IMR-90 (cell line): ENCODE measurements at regions not wholly inside any gene's neighbourhood (a gene's known extent, or its start where the extent isn't known, plus 50 kb on each side); places are given as distances from the start of the nearest gene placed in this dataset.

ENCODE experiments used
- ATAC-seq: fragments of 200-7000 bp; cut with Tn5 transposase; 2 replicates; pipeline ENCODE4 v1.9.1; 2020; ENCODE audit warnings: low read depth, mild to moderate bottlenecking, moderate library complexity
- BruUV-seq: library from RNA; stranded (reverse); fragments of 400-500 nt; replicated peaks from 2 replicates; lab custom pipeline; 2021; lab: Mats Ljungman, UMichigan
- CTCF ChIA-PET: fragments of 300-600 bp; formaldehyde crosslinking; extraction: SDS; loops from one replicate; lab custom pipeline; 2021; ENCODE audit warnings: antibody characterized with exemption; lab: Yijun Ruan, JAX
- POLR2A ChIA-PET: fragments of 300-600 bp; sonication (Branson Sonifier 250); formaldehyde crosslinking; loops from one replicate; lab custom pipeline; 2022; ENCODE audit warnings: antibody characterized with exemption; ENCODE audit not compliant: unreplicated experiment; lab: Charles Lee
- DNase-seq: peaks from one replicate; pipeline ENCODE4 v3.0.0; 2013
- H2AFZ ChIP-seq: replicated peaks from 2 replicates; pipeline ENCODE3; 2013; ENCODE audit warnings: low read length, mild to moderate bottlenecking; ENCODE audit not compliant: poor library complexity
- H2AK5ac ChIP-seq: 2 replicates; pipeline ENCODE4 v1.6.1; 2013; ENCODE audit warnings: low read depth, low read length, inconsistent platforms
- H2AK9ac ChIP-seq: replicated peaks from 2 replicates; pipeline ENCODE3; 2013; ENCODE audit warnings: mild to moderate bottlenecking, low read depth, low read length, moderate library complexity; ENCODE audit not compliant: poor library complexity
- H2BK120ac ChIP-seq: 2 replicates; pipeline ENCODE4 v1.6.1; 2013; ENCODE audit warnings: low read depth, low read length, inconsistent platforms
- H2BK15ac ChIP-seq: 3 replicates; pipeline ENCODE4 v1.6.1; 2013; ENCODE audit warnings: low read depth, low read length, inconsistent platforms
- H2BK20ac ChIP-seq: 2 replicates; pipeline ENCODE4 v1.6.1; 2013; ENCODE audit warnings: low read depth, mild to moderate bottlenecking, inconsistent platforms, low read length, moderate library complexity
- H2BK5ac ChIP-seq: 2 replicates; pipeline ENCODE4 v1.6.1; 2013; ENCODE audit warnings: mild to moderate bottlenecking, low read depth, low read length, inconsistent platforms; ENCODE audit not compliant: poor library complexity, severe bottlenecking
- H3K14ac ChIP-seq: replicated peaks from 2 replicates; pipeline ENCODE4 v1.6.1; 2013; ENCODE audit warnings: low read depth, low read length, inconsistent platforms
- H3K18ac ChIP-seq: 2 replicates; pipeline ENCODE4 v1.6.1; 2013; ENCODE audit warnings: low read depth, low read length, control low read depth
- H3K23ac ChIP-seq: 2 replicates; pipeline ENCODE4 v1.6.1; 2013; ENCODE audit warnings: low read depth, low read length, inconsistent platforms
- H3K27ac ChIP-seq: 2 replicates; pipeline ENCODE4 v1.5.1; 2013; ENCODE audit warnings: mild to moderate bottlenecking, control low read depth, low read length; ENCODE audit not compliant: insufficient read depth
- H3K27me3 ChIP-seq: 2 replicates; pipeline ENCODE4 v1.6.1; 2013; ENCODE audit warnings: low read length; ENCODE audit not compliant: control insufficient read depth, insufficient read depth
- H3K36me3 ChIP-seq: 2 replicates; pipeline ENCODE4 v1.6.1; 2013; ENCODE audit warnings: low read length, mixed read lengths; ENCODE audit not compliant: control insufficient read depth, insufficient read depth
- H3K4ac ChIP-seq: 2 replicates; pipeline ENCODE4 v1.6.1; 2013; ENCODE audit warnings: low read depth, low read length, inconsistent platforms
- H3K4me1 ChIP-seq: 2 replicates; pipeline ENCODE4 v1.6.1; 2013; ENCODE audit warnings: low read length, mixed read lengths; ENCODE audit not compliant: control insufficient read depth, insufficient read depth
- H3K4me2 ChIP-seq: 2 replicates; pipeline ENCODE4 v1.6.1; 2013; ENCODE audit warnings: low read depth, mild to moderate bottlenecking, control low read depth, low read length, moderate library complexity
- H3K4me3 ChIP-seq: 2 replicates; pipeline ENCODE4 v1.5.1; 2013; ENCODE audit warnings: low read depth, mild to moderate bottlenecking, control low read depth, low read length, moderate library complexity; ENCODE audit not compliant: insufficient read depth
- H3K56ac ChIP-seq: 2 replicates; pipeline ENCODE4 v1.6.1; 2013; ENCODE audit warnings: low read length, inconsistent platforms; ENCODE audit not compliant: insufficient read depth; ENCODE audit errors: extremely low read depth
- H3K79me1 ChIP-seq, 2 experiments: 2 replicates each; pipeline ENCODE4 v1.6.1; 2013; ENCODE audit warnings: low read length in 2 of 2, inconsistent platforms in 1 of 2, low read depth in 1 of 2
- H3K9ac ChIP-seq: 2 replicates; pipeline ENCODE4 v1.6.1; 2013; ENCODE audit warnings: low read depth, low read length, control low read depth
- H3K9me1 ChIP-seq: 2 replicates; pipeline ENCODE4 v1.6.1; 2013; ENCODE audit warnings: low read length, inconsistent platforms; ENCODE audit not compliant: insufficient read depth
- H3K9me3 ChIP-seq: 2 replicates; pipeline ENCODE4 v1.6.1; 2013; ENCODE audit warnings: low read length; ENCODE audit not compliant: control insufficient read depth, insufficient read depth
- H4K20me1 ChIP-seq: 2 replicates; pipeline ENCODE4 v1.6.1; 2013; ENCODE audit warnings: low read length, inconsistent platforms; ENCODE audit not compliant: insufficient read depth
- H4K5ac ChIP-seq: 2 replicates; pipeline ENCODE4 v1.6.1; 2013; ENCODE audit warnings: mild to moderate bottlenecking, low read depth, low read length, control low read depth
- H4K8ac ChIP-seq, 2 experiments: 2 replicates each; pipeline ENCODE4 v1.6.1; 2013; ENCODE audit warnings: low read depth in 2 of 2, low read length in 2 of 2, control low read depth in 1 of 2, inconsistent platforms in 1 of 2
- H4K91ac ChIP-seq: 2 replicates; pipeline ENCODE4 v1.6.1; 2013; ENCODE audit warnings: low read depth, low read length, inconsistent platforms; ENCODE audit not compliant: insufficient read depth
- FOS ChIP-seq: fragments of 150-350 bp; IDR thresholded peaks from 2 replicates; pipeline ENCODE4 v1.6.1; 2016; ENCODE audit warnings: low read depth, low read length
- NFE2L2 ChIP-seq: fragments of 150-350 bp; IDR thresholded peaks from 2 replicates; pipeline ENCODE4 v1.6.1; 2016; ENCODE audit warnings: low read depth, mild to moderate bottlenecking, low read length
- RFX5 ChIP-seq: IDR thresholded peaks from 2 replicates; pipeline ENCODE4 v1.8.0; 2012; ENCODE audit warnings: low read depth, mild to moderate bottlenecking, low read length, moderate library complexity
- WGBS, 2 experiments: methylation state at CpG; one replicate each; pipeline versions ENCODE4 v1.1.5 to v1.1.7; 2013; ENCODE audit warnings: missing lambda C conversion rate in 2 of 2; ENCODE audit not compliant: insufficient read length in 1 of 2; ENCODE audit errors: extremely low coverage in 2 of 2; 5-methylcytosine and 5-hydroxymethylcytosine counted together
- dilution Hi-C: fragments of 300-500 bp; cut with HindIII; formaldehyde crosslinking; loops from one replicate; pipeline ENCODE4 v1.14.3; 2018; ENCODE audit warnings: low sequenced_read_pairs; ENCODE audit not compliant: unreplicated experiment
- in situ Hi-C: fragments of 300-500 bp; cut with MboI; formaldehyde crosslinking; loops from 3 replicates; pipeline ENCODE4 v1.14.3; 2019; ENCODE audit warnings: low sequenced_read_pairs, inconsistent platforms, mixed read lengths
- intact Hi-C: fragments of 100-400 bp; cut with micrococcal nuclease; formaldehyde crosslinking; loops from 2 replicates; pipeline ENCODE4 v1.10.0; 2022
- TF ChIP-seq, protein P1 (sequence below): conservative IDR thresholded peaks from 2 replicates; pipeline ENCODE4 v1.5.1; 2012; ENCODE audit warnings: mild to moderate bottlenecking, low read depth, low read length, improper control_type of control experiment

DNA sequence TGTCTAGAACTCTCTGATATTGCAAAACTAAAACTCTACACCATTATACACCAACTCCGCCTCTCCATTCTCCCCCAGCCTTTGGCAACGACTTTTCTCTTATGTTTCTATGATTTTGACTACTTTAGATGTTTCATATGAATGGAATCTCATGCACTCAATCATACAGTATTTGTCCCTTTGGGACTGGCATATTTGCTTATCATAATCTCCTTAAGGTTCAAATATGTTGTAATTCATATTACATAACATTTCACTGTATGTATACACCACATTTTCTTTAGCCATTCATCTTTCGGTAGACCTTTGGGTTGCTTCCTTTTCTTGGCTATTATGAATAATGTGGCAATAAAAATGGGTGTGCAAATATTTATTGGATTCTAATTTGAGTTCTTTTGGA, 164.4 kb downstream of the ARL4A start:
- Histone ChIP-seq H3K4me1 (no peaks in the 10 kb centered on the region), H3K27ac (no peak overlapping the region), H3K27me3 (no peaks in the 10 kb centered on the region), H2BK120ac (no peak overlapping the region), H3K23ac (no peak overlapping the region), H2BK20ac (no peak overlapping the region), H3K4ac (no peak overlapping the region), H3K9ac (no peak overlapping the region), H3K79me1 (no peaks in the 10 kb centered on the region), H4K91ac (no peak overlapping the region), H2AFZ (no peak overlapping the region), H3K9me1 (no peaks in the 10 kb centered on the region), H2AK5ac (no peak overlapping the region), H2BK5ac (no peak overlapping the region), H2AK9ac (no peak overlapping the region), H3K18ac (no peak overlapping the region), H3K56ac (no peak overlapping the region), H2BK15ac (no peak overlapping the region), H4K20me1 (no peaks in the 10 kb centered on the region), H3K14ac (no peak overlapping the region), H3K36me3 (no peaks in the 10 kb centered on the region), H3K9me3 (peaks cover under 1% of the 10 kb centered on the region; the same call in 1 of the 2 replicates), H3K4me3 (no peak overlapping the region), H3K4me2 (no peak overlapping the region), H4K8ac (no peak overlapping the region), H4K5ac (no peak overlapping the region)
- WGBS, 2 experiments = no CpG with 5 or more reads among the region's 3 CpGs
- TF ChIP-seq FOS = no peak
- no peak for TF ChIP-seq NFE2L2
- no peak for TF ChIP-seq RFX5
- TF ChIP-seq, protein P1, sequence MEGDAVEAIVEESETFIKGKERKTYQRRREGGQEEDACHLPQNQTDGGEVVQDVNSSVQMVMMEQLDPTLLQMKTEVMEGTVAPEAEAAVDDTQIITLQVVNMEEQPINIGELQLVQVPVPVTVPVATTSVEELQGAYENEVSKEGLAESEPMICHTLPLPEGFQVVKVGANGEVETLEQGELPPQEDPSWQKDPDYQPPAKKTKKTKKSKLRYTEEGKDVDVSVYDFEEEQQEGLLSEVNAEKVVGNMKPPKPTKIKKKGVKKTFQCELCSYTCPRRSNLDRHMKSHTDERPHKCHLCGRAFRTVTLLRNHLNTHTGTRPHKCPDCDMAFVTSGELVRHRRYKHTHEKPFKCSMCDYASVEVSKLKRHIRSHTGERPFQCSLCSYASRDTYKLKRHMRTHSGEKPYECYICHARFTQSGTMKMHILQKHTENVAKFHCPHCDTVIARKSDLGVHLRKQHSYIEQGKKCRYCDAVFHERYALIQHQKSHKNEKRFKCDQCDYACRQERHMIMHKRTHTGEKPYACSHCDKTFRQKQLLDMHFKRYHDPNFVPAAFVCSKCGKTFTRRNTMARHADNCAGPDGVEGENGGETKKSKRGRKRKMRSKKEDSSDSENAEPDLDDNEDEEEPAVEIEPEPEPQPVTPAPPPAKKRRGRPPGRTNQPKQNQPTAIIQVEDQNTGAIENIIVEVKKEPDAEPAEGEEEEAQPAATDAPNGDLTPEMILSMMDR = no peak
- DNase-seq = no peak
- no peak; the same call in 1 of the 2 replicates for ATAC-seq
- no TSS peak for BruUV-seq
- ChIA-PET POLR2A (interaction anchor here (0.6 kb wide), 1 partner anchor 269 kb away, joined by 5 read pairs; no protein-coding TSS in a partner anchor), CTCF (no interaction called here)
- dilution Hi-C loops = no loop called here
- intact Hi-C loops = no loop called here
- in situ Hi-C loops = no loop called here
